ENCODE measurements at regions not wholly inside any gene's neighbourhood (a gene's known extent, or its start where the extent isn't known, plus 50 kb on each side); places are given as distances from the start of the nearest gene placed in this dataset.

DNA sequence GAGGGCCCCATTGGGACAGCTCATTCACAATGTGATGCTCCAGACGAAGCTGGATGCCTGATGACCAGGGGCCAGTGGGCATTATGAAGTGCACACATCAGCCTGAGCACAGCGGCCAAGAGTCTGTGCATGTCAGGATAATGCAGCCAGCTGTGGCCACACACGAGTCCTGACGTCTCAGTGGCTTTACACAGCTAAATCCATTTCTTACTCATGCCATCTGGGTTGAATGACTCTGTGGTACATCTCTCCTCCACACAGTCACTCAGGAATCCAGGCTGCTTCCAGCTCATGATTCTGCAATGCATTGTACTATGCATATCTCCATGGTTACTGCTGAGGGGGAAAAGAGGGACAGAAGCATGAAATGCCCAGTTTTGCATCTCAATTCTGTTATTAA, 123.6 kb downstream of the PRLHR start:
- Mint-ChIP-seq H3K27ac (no peak overlapping the region), H3K4me1 (no peaks in the 10 kb centered on the region), H3K27me3 (peaks cover 60% of the 10 kb centered on the region), H3K4me3 (no peak overlapping the region), H3K36me3 (ENCODE audit: low read depth) (no peaks in the 10 kb centered on the region)
- H3K9me3 ChIP-seq (ENCODE audit: control insufficient read depth, low read length, poor library complexity, severe bottlenecking): no peaks in the 10 kb centered on the region
- ATAC-seq (no peak), DNase-seq (no peak)

DNA sequence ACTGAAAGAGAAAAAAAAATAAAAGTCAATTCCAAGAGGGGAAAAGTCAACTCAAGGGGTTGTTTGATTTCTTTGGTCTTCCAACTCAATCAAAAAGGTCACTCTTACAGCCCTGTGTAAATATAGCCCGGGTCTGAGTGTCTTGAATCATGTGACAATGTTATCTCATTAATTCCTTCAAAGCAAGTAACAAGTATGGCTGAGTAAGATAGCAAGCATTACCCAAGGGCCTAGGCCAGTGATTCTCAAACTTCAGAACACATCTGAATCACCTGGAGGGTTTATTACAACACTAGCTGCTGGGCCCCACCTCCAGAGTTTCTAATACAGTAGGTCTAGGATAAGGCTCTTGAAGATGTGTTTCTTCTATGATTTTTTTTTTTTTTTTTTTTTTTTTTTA, 125.0 kb downstream of the PRLHR start:
- DNase-seq (no peak), ATAC-seq (no peak)
- peaks cover 68% of the 10 kb centered on the region for H3K27me3 Mint-ChIP-seq
- H3K27ac Mint-ChIP-seq: no peak overlapping the region
- no peaks in the 10 kb centered on the region for H3K36me3 Mint-ChIP-seq (ENCODE audit: low read depth)
- H3K4me1 Mint-ChIP-seq: no peaks in the 10 kb centered on the region
- H3K4me3 Mint-ChIP-seq: no peak overlapping the region
- H3K9me3 ChIP-seq (ENCODE audit: control insufficient read depth, low read length, poor library complexity, severe bottlenecking): no peaks in the 10 kb centered on the region

DNA sequence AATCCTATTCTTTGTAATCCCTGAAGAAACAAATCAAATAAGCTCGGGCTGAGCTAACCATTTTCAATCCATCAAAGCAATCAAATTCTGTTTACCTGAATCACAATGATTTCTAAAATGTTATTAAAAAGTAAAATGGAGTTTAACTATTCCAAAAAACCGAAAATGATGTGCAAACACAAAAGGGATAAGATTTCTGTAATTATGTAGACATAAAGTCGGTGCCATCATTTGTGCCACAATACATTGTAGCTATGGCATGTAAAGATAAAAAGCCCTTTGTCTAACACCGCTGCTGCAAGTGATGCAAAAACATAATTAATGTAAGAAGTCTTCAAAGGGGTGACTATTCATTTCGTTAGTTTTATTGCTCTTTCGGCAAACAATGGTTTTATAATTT, 125.1 kb upstream of the FAM204A start:
- DNase-seq (no peak), ATAC-seq (no peak)
- Mint-ChIP-seq H3K4me1 (no peaks in the 10 kb centered on the region), H3K36me3 (ENCODE audit: low read depth) (no peaks in the 10 kb centered on the region), H3K27ac (no peak overlapping the region), H3K4me3 (no peak overlapping the region), H3K27me3 (peaks cover 71% of the 10 kb centered on the region)
- no peaks in the 10 kb centered on the region for H3K9me3 ChIP-seq (ENCODE audit: control insufficient read depth, low read length, poor library complexity, severe bottlenecking)

GRCh38 chr10:118465300-118465874, 123.3 kb upstream of the FAM204A start:
- no peaks in the 10 kb centered on the region for H3K36me3 Mint-ChIP-seq (ENCODE audit: low read depth)
- H3K27me3 Mint-ChIP-seq: peaks cover 79% of the 10 kb centered on the region
- DNase-seq (no peak), ATAC-seq (no peak)
- H3K9me3 ChIP-seq (ENCODE audit: control insufficient read depth, low read length, poor library complexity, severe bottlenecking): no peaks in the 10 kb centered on the region
- no peak overlapping the region for H3K4me3 Mint-ChIP-seq
- no peaks in the 10 kb centered on the region for H3K4me1 Mint-ChIP-seq
- no peak overlapping the region for H3K27ac Mint-ChIP-seq

DNA sequence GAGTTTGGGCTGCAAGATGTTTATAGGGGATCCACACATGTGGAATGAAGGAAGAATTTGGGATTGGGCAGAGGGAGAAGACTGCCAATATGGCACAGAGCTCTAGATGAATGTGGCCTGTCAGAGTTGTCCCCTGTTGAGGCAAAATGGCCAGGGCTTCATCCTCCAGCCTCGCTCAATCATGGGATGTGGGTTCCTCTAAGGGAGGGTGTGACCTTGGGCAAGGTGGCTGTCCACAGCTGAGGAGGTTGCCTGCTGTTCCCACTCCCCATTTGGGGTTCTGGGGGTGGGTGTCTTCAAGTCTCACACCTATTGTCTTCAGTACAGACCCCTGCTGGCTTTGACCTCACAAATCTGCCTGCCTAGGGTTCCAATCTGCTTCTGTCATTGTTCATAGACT, 121.6 kb upstream of the FAM204A start:
- H3K4me1 Mint-ChIP-seq: peaks cover 7% of the 10 kb centered on the region
- peaks cover 75% of the 10 kb centered on the region for H3K27me3 Mint-ChIP-seq
- H3K9me3 ChIP-seq (ENCODE audit: control insufficient read depth, low read length, poor library complexity, severe bottlenecking): no peaks in the 10 kb centered on the region
- H3K36me3 Mint-ChIP-seq (ENCODE audit: low read depth): no peaks in the 10 kb centered on the region
- DNase-seq (no peak), ATAC-seq (no peak)
- H3K27ac Mint-ChIP-seq: no peak overlapping the region
- H3K4me3 Mint-ChIP-seq: no peak overlapping the region

- H3K36me3 Mint-ChIP-seq (ENCODE audit: low read depth): no peaks in the 10 kb centered on the region
- H3K9me3 ChIP-seq (ENCODE audit: control insufficient read depth, low read length, poor library complexity, severe bottlenecking): no peaks in the 10 kb centered on the region
- H3K4me1 Mint-ChIP-seq: peaks cover 7% of the 10 kb centered on the region
- H3K27ac Mint-ChIP-seq: no peak overlapping the region
- peaks cover 70% of the 10 kb centered on the region for H3K27me3 Mint-ChIP-seq
- H3K4me3 Mint-ChIP-seq: no peak overlapping the region
- DNase-seq: no peak
- no peak for ATAC-seq
Observed at GRCh38 chr10:118462401-118462800, 120.3 kb upstream of the FAM204A start.

GRCh38 chr10:118459642-118460193, 117.6 kb upstream of the FAM204A start:
- Mint-ChIP-seq H3K4me1 (peaks cover 7% of the 10 kb centered on the region), H3K27me3 (peaks cover 62% of the 10 kb centered on the region), H3K4me3 (peak overlapping the region; percentile 64), H3K36me3 (ENCODE audit: low read depth) (no peaks in the 10 kb centered on the region), H3K27ac (no peak overlapping the region)
- H3K9me3 ChIP-seq (ENCODE audit: control insufficient read depth, low read length, poor library complexity, severe bottlenecking): no peaks in the 10 kb centered on the region
- peak; percentile 73 for ATAC-seq
- DNase-seq: peak in 2 of 3 donors; percentile 11 to 27

- ATAC-seq (no peak), DNase-seq (no peak)
- H3K27me3 Mint-ChIP-seq: peaks cover 62% of the 10 kb centered on the region
- no peaks in the 10 kb centered on the region for H3K36me3 Mint-ChIP-seq (ENCODE audit: low read depth)
- no peak overlapping the region for H3K27ac Mint-ChIP-seq
- H3K4me3 Mint-ChIP-seq: peak overlapping the region; percentile 64
- peaks cover 7% of the 10 kb centered on the region for H3K4me1 Mint-ChIP-seq
- no peaks in the 10 kb centered on the region for H3K9me3 ChIP-seq (ENCODE audit: control insufficient read depth, low read length, poor library complexity, severe bottlenecking)
Observed at GRCh38 chr10:118458957-118459641, 117.0 kb upstream of the FAM204A start.

DNA sequence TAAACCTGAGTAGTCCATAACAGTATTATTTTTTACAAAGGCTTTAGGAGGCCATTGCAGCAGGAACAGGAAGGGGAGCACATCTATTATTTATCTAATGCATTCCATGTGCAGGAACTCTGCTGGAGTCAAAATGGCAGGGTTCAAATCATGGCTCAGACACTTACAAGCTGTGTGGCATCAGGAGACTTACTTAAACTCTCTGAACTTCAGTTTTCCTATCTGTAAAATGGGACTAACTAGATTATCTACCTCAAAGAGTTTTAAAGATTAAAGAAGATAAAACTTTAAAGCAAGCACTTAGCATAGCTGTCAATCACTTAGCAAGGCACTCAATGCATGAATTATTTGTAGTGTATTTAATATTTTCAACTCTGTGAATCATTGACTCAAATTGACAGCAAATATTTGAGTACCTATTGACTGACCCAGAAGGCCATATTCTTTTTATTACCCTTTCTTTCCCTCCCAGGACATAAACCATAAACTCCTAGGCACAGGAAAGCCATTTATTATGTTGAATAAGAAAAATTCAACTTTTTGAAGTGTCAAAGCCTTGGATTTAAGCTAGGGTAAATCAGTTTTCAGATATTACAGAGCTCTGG, 115.8 kb upstream of the FAM204A start:
- no peak overlapping the region for H3K27ac Mint-ChIP-seq
- H3K4me1 Mint-ChIP-seq: peaks cover 7% of the 10 kb centered on the region
- H3K36me3 Mint-ChIP-seq (ENCODE audit: low read depth): no peaks in the 10 kb centered on the region
- no peak overlapping the region for H3K4me3 Mint-ChIP-seq
- H3K9me3 ChIP-seq (ENCODE audit: control insufficient read depth, low read length, poor library complexity, severe bottlenecking): no peaks in the 10 kb centered on the region
- ATAC-seq: no peak
- no peak for DNase-seq
- H3K27me3 Mint-ChIP-seq: peaks cover 52% of the 10 kb centered on the region

- Mint-ChIP-seq H3K4me1 (peaks cover 7% of the 10 kb centered on the region), H3K4me3 (no peak overlapping the region), H3K27ac (no peak overlapping the region), H3K27me3 (peaks cover 36% of the 10 kb centered on the region), H3K36me3 (ENCODE audit: low read depth) (no peaks in the 10 kb centered on the region)
- DNase-seq (no peak), ATAC-seq (no peak)
- H3K9me3 ChIP-seq (ENCODE audit: control insufficient read depth, low read length, poor library complexity, severe bottlenecking): no peaks in the 10 kb centered on the region
Observed at GRCh38 chr10:118455181-118455695, 113.1 kb upstream of the FAM204A start.

DNA sequence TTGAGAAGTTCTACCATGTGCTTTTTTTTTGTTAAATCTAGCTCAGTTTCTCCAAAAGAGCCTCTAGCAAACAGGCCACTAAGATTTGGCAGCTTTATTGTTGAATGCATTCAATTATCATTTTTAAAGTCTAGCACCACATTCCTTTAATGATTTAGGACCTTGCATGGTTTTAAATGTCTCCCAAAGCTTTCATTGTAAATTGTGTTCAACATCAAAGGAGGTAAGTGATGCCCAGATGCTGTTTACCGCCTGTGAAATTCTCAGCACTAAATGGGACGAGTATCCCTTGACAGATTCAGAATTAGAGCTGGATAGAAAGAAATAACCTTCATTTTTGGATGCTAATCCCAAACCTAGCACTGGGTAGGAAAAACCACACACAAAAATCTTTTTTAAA, 112.1 kb upstream of the FAM204A start:
- DNase-seq: no peak
- no peak overlapping the region for H3K4me3 Mint-ChIP-seq
- H3K27me3 Mint-ChIP-seq: peaks cover 39% of the 10 kb centered on the region
- no peak for ATAC-seq
- no peaks in the 10 kb centered on the region for H3K9me3 ChIP-seq (ENCODE audit: control insufficient read depth, low read length, poor library complexity, severe bottlenecking)
- H3K27ac Mint-ChIP-seq: no peak overlapping the region
- H3K36me3 Mint-ChIP-seq (ENCODE audit: low read depth): peaks cover 2% of the 10 kb centered on the region
- H3K4me1 Mint-ChIP-seq: peaks cover 3% of the 10 kb centered on the region

GRCh38 chr10:118452098-118452497, 110.0 kb upstream of the FAM204A start:
- no peak for DNase-seq
- ATAC-seq: no peak
- H3K9me3 ChIP-seq (ENCODE audit: control insufficient read depth, low read length, poor library complexity, severe bottlenecking): no peaks in the 10 kb centered on the region
- Mint-ChIP-seq H3K27ac (no peak overlapping the region), H3K4me1 (no peaks in the 10 kb centered on the region), H3K4me3 (no peak overlapping the region), H3K36me3 (ENCODE audit: low read depth) (peaks cover 2% of the 10 kb centered on the region), H3K27me3 (peaks cover 47% of the 10 kb centered on the region)

DNA sequence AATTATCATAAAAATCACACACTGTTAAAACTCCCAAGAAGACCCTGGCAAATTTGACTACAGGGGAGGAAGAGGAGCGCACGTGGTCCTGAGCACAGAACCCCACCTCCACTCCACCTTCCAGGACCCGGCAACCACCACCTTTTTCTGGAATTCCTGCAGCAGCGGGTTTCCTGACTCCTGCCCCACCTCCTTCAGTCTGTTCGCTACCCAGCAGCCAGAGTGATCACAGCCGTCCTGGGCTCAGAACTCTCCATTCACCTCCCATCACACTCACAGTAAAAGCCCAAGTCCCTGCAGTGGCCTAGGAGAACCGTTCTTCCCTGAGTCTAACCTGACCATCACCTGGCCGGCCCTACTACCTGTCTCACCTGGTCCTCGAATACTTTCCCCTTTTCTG, 107.4 kb upstream of the FAM204A start:
- ATAC-seq: no peak
- H3K36me3 Mint-ChIP-seq (ENCODE audit: low read depth): peaks cover 2% of the 10 kb centered on the region
- H3K4me1 Mint-ChIP-seq: no peaks in the 10 kb centered on the region
- no peak overlapping the region for H3K4me3 Mint-ChIP-seq
- no peaks in the 10 kb centered on the region for H3K9me3 ChIP-seq (ENCODE audit: control insufficient read depth, low read length, poor library complexity, severe bottlenecking)
- peaks cover 51% of the 10 kb centered on the region for H3K27me3 Mint-ChIP-seq
- DNase-seq: no peak
- no peak overlapping the region for H3K27ac Mint-ChIP-seq
